GM21576 (cell line): ENCODE measurements at regions not wholly inside any gene's neighbourhood (a gene's known extent, or its start where the extent isn't known, plus 50 kb on each side); places are given as distances from the start of the nearest gene placed in this dataset.

Experiments used
- ATAC-seq: cut with Tn5 transposase; IDR thresholded peaks from one replicate; pipeline ENCODE4 v1.9.1; 2021; ENCODE audit warnings: mild to moderate bottlenecking, moderate library complexity; ENCODE audit not compliant: unreplicated experiment

DNA sequence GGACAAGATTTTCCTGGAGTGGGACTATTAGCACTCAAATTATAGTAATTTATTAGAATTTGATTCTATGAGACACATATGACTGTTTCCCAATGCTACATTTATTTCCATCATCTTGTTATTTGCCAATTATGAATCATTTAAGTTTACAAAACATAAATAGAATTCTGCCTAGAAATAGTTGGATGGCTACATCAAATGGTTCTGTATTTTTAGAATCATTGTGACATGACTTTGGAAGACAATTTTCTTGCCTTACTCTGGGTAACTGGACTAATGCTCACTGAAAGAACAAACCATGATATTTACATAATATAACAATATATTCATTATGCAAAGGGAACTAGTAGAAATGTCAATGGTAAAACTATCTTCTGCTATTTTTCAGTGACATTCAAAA, 173.5 kb downstream of the ZIC1 start:
- ATAC-seq = no peak

DNA sequence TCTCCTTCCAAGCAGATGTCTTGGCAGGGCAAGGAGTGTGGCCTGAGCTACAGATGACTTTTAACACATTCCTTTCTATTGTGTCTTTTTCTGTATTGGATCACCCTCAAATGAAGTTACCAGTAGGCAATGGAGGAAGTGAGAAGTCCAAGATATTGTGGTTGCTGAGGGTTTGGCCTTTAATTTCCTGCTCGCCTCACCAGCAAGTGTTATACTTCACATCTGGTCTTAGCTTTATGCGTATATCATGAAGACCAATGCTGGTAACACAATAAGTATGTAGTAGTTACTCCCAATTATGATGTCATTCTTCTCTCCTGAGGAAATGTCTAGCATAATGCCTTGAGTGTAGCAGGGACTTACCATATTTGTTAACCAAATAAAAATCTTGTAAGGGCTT, 179.9 kb downstream of the ZIC1 start:
- ATAC-seq = no peak

DNA sequence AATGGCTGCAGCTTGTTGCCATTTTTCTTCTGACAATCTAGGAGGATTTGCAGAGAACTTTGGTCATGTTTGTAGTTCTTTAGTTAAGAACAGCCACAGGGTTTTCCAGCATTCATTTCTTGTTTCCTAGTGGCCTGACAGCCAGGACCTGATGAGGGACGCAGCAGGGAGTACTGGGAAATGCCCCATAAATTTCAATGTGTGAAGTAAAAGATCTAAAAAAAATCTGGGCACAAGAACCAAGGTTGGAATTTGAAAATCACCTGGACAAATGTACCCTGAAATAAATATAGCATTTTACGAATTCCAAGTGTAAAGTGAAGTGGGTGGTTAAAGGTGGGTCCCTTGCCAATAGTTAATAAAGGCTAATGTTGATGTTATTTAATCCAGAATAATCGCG, 195.0 kb downstream of the ZIC1 start:
- no peak for ATAC-seq

DNA sequence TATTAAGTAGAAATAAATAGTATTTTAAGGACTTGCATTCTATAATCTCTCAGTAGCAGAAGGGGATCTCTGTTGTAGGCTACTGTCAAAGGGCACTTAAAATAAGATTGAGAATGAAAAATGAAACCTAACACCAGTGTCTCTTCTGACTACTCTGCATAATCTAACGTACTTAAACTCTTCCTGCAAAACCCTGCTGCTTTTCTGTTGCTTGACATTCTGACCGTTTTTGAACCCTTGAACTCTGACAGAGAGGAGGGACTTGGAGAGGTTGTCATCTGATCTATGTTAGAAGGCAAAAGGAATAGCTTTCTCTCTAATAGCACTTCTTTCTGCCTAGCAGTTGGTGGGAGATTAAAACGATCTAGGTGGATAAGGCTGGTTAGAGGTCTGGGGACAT, 204.6 kb downstream of the ZIC1 start:
- peak; percentile 53 for ATAC-seq

DNA sequence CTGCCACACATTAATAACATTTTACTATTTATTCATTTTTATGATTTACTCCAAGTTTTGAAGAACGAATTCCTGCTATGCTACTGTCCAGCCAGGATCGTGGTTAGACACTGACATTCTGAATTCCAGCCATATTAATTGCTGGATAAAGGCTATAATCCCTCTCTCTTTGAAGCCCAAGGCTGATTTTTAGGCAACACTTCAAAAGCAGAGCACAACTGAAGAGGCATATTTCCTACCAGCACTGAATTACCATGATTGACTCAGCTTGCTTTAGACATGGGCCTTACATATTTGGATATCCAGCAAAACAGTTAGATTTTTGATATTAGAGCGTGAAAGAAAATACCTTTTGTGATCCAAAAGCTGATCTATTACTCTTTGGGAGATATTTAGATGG, 205.0 kb downstream of the ZIC1 start:
- no peak for ATAC-seq

DNA sequence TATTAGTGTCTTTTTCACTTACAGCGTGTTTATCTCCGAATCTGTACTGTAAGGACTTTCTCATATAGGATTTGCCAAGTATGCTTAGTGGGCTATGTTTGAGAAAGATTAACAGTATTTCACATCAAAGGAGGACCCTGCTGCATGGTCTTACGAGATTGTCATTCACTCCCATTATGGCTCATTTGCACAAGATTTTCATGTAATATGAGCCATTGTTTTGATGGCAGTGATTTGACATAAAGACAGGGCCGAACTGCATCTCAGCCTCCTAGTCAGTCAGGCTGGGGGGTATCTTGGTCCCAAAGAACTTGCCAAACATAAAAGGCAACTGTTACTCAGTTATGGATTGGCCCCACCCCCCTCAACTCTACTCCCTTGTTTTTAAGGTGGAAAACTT, 205.9 kb downstream of the ZIC1 start:
- no peak for ATAC-seq

DNA sequence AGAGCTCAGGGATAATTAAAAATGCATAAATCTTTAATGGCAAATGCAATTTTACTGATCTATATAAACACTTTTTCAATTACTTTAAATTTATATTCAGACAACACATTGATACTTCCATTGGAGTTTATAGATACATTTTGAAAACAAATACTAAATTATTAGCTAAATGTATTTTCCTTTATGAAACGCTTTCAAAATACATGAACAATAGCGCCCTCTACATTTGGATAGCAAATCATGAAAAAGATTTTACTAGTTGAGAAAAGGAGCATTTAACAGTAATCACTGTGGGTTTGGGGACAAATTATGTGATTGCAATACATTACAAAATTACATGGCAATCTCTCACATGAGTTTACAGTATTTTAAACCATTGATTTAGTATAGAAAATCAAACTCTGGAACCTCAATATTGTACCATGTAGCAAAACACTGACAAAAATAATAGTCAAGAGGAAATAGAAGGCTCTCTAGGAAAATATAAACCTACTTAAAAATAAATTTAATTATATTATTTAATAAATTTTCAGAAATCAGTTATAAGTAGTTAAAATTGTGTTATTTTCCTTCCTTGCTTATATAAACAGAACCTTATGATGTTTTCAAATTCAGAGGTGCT, 207.9 kb downstream of the ZIC1 start:
- ATAC-seq = no peak

DNA sequence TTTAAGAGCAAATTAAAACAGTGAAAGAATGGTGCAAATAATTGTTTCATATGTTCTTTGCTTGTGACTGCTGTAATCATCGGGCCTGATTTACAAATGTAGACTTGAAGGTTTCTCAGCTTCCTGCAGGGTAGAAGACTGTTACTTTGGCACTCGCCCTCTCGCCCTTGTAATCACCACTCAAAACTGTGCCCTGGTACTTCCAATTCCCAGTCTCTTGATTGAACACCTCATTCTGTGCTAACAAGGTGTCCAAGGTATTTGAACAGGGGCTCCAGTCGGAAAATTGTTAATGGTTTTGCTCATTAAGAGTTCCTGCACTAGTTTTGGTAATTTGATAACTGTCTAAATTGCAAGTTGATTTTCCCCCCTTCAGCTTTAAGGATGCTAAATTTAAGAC, 209.5 kb downstream of the ZIC1 start:
- ATAC-seq = no peak

DNA sequence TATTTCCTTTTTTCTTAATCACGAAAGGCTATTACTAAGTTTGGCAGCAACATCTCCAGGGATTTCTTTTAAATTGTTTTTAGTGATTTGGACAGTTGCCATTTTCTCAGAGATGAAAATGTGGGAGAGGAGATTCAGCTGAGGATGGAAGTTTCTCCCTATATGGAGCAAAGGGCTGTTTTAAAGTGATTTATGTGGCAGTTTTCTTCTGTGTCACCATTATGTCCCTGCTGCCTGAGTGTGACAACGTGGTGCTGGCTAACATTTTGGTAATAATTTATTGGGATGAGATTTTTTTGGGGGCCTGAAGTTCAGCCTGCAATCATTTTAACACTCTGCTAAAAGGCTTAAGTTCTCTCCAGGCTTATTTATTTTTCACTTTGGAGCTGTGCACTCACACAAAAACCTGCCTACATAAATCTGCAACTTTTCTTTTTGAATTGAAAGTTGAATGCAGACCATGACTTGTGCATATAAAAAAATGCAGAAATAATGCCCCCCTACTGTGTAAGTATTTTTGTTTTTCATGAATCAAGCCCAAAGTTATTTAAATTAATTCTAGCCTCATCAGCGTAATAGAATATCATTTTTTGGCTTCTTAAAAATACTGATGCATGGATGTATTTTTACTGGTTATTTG, 210.9 kb downstream of the ZIC1 start:
- ATAC-seq = no peak

DNA sequence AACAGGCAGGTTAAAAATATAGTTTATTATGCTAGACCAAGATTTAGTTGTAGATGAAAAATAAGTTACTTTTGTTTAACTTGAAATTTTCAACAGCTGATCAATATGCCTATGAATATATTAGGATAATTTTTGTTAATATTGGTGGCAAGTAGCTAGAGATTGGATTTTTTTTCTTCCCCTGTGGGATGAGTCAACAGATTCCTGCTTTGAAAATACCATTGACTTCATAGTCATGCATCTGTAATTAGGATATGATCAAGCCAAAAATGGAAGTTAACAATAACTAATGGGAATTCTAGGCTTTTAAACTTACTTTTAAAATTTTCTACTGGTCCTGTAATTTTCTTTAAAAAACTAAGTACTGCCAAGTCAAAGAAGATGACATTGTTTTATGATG, 211.7 kb downstream of the ZIC1 start:
- ATAC-seq = no peak

DNA sequence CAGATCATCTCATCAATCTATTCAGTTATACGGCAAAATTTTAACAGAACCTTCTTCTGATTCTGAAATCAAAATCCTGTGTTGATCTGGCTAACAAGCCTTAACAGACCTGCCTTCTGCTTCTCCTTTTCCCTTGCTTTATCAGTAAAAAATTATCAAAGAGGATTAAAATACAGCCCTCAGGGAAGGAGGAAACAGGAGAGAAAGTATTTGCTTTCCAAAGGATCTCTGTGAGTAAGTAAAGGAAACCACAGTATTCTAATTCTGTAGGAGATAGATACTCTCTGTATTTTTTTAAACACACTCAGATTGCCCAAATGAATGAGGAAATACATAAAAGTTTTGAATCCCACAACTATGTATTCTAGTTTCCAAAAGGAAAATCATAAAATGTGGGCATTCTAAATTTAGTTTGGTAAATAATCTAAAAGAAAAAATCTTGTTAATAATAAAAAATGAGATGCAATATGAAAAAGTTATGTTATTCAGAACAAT, 221.8 kb downstream of the ZIC1 start:
- ATAC-seq = no peak

DNA sequence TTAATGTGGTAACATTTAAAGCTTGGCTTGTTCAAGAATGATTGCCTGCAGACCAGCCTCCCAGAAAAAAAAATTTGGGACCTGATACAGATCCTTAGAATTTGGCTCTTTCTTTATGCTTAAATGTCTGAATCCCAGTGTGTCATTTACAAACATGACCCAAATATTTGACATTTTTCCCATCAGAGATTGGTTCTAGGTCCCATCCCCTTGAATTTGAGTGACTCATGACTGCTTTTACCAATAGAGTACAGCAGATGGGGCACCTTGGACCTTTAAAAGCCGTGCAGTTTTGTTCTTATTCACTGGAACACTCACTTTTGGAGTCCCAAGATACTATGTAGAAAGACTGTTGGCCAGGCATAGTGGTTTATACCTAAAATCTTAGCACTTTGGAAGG, 231.6 kb downstream of the ZIC1 start:
- no peak for ATAC-seq

DNA sequence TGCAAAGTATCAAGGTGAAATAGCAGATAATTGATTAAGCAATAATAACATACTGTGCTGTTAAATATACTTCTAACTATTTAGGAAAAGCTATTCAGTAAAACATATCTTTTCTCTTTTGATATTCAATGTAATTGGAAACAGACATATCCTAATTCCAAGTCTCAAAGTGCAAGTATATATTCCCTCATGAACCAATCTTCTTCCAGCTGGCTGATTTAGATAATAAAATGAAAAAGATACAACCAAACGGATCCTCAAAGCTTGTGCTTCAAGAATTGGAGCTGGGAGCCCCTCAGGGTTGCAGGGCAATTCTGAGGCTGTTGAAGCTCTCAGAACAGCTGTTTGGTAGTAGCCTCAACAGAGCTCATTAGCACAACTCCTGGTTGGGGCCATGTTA, 236.6 kb downstream of the ZIC1 start:
- no peak for ATAC-seq

DNA sequence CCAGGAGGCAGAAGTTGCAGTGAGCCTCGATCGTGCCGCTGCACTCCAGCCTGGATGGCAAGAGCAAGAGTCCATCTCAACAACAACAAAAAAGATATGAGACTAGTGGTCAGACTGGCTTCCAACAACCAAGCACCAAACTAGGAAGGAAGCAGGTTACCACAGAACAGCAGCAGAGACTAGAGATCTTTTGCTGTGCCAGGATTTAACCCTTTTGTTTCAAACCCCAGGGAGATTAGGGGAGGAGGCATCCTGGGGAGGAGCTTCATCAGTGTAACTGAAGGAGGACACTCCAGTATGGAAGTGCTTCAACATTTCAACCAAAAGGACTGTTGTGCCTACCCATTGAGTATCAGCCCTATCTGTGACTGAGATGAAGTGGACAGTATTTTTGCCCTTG, 240.3 kb downstream of the ZIC1 start:
- ATAC-seq = no peak

DNA sequence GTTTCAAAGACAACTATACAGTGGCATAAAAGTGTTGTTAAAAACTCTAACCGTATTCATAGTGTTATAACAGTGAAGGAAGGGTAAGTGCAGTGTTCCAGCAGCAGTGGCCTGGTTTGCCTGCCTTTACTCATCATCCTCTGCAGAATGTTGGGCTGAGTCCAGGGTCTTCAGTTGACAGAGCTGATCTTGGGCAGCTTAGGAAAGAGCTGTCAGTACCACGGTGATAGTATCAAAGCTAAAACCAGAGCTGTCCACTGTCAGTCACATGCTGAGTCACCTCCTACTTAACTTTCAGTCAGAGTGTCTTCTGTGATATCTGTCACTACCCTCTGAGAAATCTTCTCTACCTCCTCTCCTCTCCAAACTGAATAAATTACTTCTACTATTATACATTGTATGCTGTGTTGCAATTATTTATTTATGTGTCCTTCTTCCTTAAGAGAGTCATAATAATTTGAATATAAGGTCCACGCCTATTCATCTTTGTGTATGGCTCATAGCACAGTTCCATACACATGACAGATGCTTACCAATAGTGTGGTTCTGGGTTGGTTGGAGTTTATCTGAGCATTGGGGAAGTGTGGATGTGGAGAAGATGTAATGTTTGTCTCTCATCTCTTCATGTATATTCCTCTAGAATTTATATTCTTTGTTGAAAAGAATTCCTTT, 242.1 kb downstream of the ZIC1 start:
- ATAC-seq = no peak

DNA sequence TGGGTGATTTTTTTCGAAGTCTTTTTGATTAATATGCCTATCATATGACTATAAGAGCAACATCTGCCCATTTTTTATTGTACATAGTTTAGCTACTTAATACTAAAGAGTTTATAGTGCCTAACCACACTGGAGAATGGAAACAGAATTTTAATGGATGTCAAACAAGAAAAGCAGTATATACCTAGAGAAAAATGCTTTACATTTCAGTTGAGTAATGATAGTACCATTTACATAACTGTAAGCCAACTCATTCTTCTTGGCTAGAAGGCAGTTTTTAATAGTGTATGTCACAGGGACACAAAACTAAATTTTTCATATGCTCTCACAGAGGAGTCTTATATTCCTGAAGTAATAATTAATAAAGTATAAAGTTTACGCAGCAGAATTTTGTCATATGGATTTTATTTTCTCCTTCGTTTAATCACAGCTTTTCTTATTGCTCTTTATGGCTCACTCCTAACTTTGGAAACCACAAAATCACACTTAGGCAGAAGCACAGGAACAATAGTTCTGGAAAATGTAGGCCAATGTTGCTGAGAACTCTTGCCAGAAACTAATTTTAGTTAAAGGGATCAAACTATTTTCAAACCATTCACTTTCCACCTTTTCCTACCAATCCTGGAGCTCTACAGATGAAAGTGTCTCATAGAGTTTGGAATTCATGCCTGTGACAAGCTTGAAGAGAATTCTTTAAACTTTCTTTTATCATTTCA, 243.6 kb downstream of the ZIC1 start:
- no peak for ATAC-seq

DNA sequence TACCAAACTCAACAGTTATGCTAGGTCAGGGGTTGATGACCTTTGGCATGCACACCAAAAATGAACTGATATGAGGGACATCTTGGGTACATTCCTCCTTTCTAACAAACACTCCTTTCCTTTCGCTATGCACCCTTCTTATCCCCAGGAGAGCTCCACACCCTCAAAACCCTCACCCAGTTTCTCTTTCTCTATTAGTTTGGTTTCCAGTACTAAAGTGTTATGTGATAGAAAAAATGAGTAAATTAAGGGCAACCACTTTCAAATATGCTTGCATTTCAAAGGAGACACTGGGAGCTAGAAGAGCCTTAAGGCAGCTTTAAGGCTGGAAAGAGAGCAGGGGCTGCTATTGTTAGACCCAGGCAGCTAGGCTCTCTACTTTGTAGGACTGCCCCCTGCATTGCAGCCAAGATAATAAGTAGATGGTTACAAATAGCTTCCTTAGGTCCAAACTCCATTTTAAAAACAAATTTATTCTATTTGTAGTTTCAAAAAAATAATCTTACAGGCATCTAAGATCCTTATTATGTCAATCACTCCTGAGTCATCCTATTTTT, 244.3 kb downstream of the ZIC1 start:
- ATAC-seq = no peak

DNA sequence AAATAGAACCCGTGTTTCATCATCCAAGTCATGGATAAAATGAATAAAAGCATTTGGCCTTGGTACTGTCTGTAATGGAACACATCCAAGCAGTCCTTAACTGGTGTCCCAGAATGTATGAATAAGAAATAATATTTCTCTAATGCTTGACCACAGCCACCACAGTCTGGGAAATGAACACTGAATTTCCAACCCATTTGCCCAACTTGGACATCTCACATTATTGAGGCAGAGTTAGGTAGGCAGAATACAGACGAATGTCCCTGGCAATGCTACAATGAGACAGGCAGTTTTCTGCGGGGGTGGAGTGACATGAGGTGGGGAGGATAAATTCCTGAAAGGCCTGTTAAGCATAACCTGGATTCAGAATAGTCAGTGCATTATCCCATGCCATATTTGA, 245.7 kb downstream of the ZIC1 start:
- no peak for ATAC-seq

DNA sequence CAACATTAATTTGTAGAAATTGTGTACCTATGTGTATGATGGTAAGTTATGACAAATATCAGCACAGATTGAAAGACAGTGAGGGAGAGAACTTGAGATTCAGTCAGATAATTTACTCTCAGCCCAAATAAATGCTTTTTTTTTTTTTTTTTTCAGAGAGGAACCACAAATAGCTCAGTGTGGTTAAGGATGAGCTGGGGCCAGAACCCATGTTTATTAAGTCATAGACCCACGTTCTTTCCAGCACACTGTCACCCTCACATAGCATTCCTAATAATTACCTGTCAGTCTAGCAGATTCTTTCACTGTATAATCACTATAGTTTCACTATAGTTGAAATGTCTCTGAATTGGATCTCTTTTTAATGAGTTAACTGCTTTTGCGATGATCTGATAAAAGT, 246.1 kb downstream of the ZIC1 start:
- ATAC-seq = no peak

DNA sequence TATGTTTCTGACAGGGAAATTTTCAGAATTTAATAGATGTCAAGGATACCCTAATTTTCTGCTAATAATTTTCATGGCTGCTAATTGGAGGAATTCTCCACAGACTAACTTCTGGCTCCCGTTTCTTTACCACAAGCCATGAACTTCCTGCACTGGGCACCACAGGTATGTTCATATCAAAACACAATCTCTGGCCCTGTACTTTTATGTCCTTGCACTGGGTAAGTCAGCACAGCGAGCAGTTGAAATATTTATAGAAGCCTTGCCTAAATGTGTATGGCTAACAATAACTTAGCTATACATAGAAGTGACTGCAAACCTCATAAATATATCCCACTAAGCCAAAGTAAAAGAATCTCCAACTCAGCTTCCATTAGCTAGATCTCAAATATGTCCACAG, 246.9 kb downstream of the ZIC1 start:
- ATAC-seq = no peak

DNA sequence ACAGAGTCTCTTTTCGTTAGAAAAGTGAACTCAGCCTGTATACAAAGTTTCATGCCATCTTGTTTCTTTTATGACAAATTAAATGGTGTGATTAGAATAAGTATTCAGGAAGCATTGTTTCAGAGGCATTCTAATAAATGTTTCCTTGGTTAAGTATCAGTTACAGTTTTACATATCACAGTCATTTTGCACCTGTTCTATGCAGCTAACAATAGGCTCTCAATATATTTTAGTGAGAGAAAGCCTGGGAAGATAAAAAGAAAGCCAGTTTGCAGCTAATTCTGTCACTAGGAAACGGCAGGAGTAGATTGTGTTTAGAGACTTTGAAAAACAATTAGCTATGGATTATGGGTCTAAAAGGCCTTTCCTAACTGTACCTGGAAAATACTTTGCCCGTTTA, 252.8 kb downstream of the ZIC1 start:
- ATAC-seq = no peak

DNA sequence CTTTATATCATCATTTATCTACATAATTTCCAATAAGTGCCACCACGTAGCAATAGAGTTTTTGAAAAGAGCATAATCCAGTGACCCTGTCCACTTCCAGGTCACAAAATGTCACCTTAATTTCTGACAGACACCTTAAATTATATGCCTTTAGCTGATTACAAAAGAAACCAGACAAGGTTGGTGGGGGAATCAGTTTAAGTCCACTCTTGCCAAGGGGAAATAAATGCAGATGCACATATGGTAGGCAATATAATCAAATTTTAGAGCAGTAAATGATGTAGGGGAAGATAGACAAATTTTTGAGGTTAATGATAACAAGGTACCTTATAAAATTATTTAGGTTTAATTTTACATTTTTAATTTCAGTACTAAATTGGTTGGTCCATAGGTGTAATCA, 253.5 kb downstream of the ZIC1 start:
- no peak for ATAC-seq
